Spleen (tissue), 11 donors: ENCODE measurements at regions not wholly inside any gene's neighbourhood (a gene's known extent, or its start where the extent isn't known, plus 50 kb on each side); places are given as distances from the start of the nearest gene placed in this dataset.

Experiments used
- DNase-seq: peaks from one replicate; pipeline ENCODE4 v3.0.0-alpha.2; 2020
- H3K27ac ChIP-seq, 8 donors: fragments of 200-600 bp; sonication (generic) in 7 of 8; 1 replicate in 4 of 8; 2 replicates in 4 of 8; pipeline versions ENCODE4 v1.5.0 to v1.8.0; 2016 to 2021; ENCODE audit warnings: inconsistent platforms in 4 of 8, mild to moderate bottlenecking in 4 of 8, moderate library complexity in 1 of 8
- H3K27me3 ChIP-seq, 7 donors: fragments of 200-600 bp; sonication (generic) in 6 of 7; replicated peaks in 1 of 7; 1 replicate in 4 of 7; 2 replicates in 3 of 7; pipeline versions ENCODE4 v1.5.0 to v1.8.0; 2016 to 2021; ENCODE audit warnings: inconsistent platforms in 3 of 7, mild to moderate bottlenecking in 1 of 7
- H3K36me3 ChIP-seq, 6 donors: fragments of 200-600 bp; sonication (generic) in 5 of 6; 1 replicate in 4 of 6; 2 replicates in 2 of 6; pipeline versions ENCODE4 v1.5.0 to v1.8.0; 2016 to 2021; ENCODE audit warnings: inconsistent platforms in 2 of 6
- H3K4me1 ChIP-seq, 6 donors: fragments of 200-600 bp; sonication (generic) in 5 of 6; 1 replicate in 3 of 6; 2 replicates in 3 of 6; pipeline versions ENCODE4 v1.5.0 to v1.8.0; 2016 to 2021; ENCODE audit warnings: inconsistent platforms in 3 of 6
- H3K4me3 ChIP-seq, 8 donors: fragments of 200-600 bp; sonication (generic) in 7 of 8; 1 replicate in 4 of 8; 2 replicates in 4 of 8; pipeline versions ENCODE4 v1.5.0 to v1.8.0; 2016 to 2021; ENCODE audit warnings: inconsistent platforms in 4 of 8, mild to moderate bottlenecking in 4 of 8, moderate library complexity in 2 of 8
- H3K9me3 ChIP-seq, 8 donors: fragments of 200-600 bp; sonication (generic) in 7 of 8; 1 replicate in 4 of 8; 2 replicates in 4 of 8; pipeline versions ENCODE4 v1.5.0 to v1.8.0; 2016 to 2021; ENCODE audit warnings: inconsistent platforms in 4 of 8
- POLR2A ChIP-seq, 3 donors: fragments of 450-650 bp; IDR thresholded peaks; one replicate each; pipeline ENCODE4 v1.5.1; 2017; ENCODE audit warnings: antibody characterized with exemption in 3 of 3, mild to moderate bottlenecking in 1 of 3
- POLR2AphosphoS5 ChIP-seq, 3 donors: sonication (generic); formaldehyde crosslinking; IDR thresholded peaks; one replicate each; pipeline ENCODE4 v1.5.1; 2017; ENCODE audit warnings: antibody characterized with exemption in 3 of 3
- WGBS, 5 donors: extraction: QIAGEN DNeasy Blood & Tissue Kit in 3 of 5; methylation state at CpG; one replicate each; pipeline versions ENCODE4 v1.1.5 to v1.1.7; 2013 to 2018; 5-methylcytosine and 5-hydroxymethylcytosine counted together
- intact Hi-C: fragments of 100-400 bp; cut with DNase I; formaldehyde crosslinking; loops from one replicate; pipeline ENCODE4 v1.15.0; 2023; ENCODE audit warnings: low total_unique reads
- TF ChIP-seq, protein P1 (sequence below), 11 experiments: fragments of 200-600 bp in 7 of 11; fragments of 450-650 bp in 4 of 11; sonication (generic) in 4 of 11; IDR thresholded peaks in 8 of 11; conservative IDR thresholded peaks in 3 of 11; 1 replicate in 7 of 11; 2 replicates in 4 of 11; pipeline versions ENCODE4 v1.4.0 to v1.8.0; 2016 to 2021; ENCODE audit warnings: antibody characterized with exemption in 11 of 11, inconsistent platforms in 4 of 11, mild to moderate bottlenecking in 1 of 11
- donor health status: healthy with polysubstance abuse.
- donor health status: DM: no; HTN: no; CAD: no; lungs with moderate emphysema.
- donor health status: DM: no; HTN: no; CAD: no.
- donor health status: Bipolar disorder and iron deficiency.
- donor health status: healthy.
- donor health status: DM: no; HTN: no; CAD: no.
- donor health status: DM: yes; HTN: yes; CAD: no.

DNA sequence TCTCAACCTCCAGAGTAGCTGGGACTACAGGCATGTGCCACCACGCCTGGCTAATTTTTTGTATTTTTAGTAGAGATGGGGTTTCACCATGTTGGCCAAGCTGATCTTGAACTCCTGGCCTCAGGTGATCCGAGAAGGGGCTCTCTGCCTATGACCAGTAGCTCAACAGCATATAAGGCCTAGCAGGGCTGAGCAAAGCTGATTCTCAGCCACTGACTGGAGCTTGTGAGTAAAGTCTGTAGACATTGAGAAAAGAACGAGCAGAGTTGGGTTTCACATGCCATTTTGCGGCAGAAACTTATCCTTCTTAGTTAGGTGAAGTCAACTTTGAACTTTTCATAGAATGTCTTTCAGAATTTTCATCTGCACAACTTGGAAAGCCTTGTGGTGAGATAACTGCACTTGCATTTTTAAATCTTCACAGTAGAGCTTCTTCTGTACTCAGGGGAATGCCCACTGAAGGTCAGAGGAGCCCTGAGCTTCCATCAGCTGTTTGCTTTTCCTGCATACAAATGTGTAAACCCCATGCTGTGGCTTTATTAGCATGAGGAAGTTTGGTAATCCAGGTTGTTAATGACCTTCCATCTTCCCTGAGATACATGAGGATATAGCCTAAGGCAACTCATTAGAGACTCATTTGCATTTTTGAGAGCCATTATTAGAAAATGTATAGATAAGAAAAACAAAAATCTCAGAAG is 602.4 kb downstream of the METTL4 start:
- WGBS, 5 donors, result 79 to 88% (median 84%) methylated on average over 4 of the region's 4 CpGs
- TF ChIP-seq POLR2A (IDR thresholded peaks at IDR 0.05) (no peak), POLR2AphosphoS5 (IDR thresholded peaks at IDR 0.05) (no peak)
- TF ChIP-seq, protein P1, sequence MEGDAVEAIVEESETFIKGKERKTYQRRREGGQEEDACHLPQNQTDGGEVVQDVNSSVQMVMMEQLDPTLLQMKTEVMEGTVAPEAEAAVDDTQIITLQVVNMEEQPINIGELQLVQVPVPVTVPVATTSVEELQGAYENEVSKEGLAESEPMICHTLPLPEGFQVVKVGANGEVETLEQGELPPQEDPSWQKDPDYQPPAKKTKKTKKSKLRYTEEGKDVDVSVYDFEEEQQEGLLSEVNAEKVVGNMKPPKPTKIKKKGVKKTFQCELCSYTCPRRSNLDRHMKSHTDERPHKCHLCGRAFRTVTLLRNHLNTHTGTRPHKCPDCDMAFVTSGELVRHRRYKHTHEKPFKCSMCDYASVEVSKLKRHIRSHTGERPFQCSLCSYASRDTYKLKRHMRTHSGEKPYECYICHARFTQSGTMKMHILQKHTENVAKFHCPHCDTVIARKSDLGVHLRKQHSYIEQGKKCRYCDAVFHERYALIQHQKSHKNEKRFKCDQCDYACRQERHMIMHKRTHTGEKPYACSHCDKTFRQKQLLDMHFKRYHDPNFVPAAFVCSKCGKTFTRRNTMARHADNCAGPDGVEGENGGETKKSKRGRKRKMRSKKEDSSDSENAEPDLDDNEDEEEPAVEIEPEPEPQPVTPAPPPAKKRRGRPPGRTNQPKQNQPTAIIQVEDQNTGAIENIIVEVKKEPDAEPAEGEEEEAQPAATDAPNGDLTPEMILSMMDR (IDR thresholded peaks at IDR 0.05 in 8 of 11, conservative IDR thresholded peaks at IDR 0.05 in 3 of 11), result no peak
- intact Hi-C loops, result no loop called here
- H3K36me3 ChIP-seq, result no peaks in the 10 kb centered on the region
- H3K27me3 ChIP-seq, result no peaks in the 10 kb centered on the region
- H3K4me3 ChIP-seq, result no peak overlapping the region
- no peak for DNase-seq
- no peak overlapping the region for H3K27ac ChIP-seq
- H3K4me1 ChIP-seq, result no peaks in the 10 kb centered on the region
- H3K9me3 ChIP-seq, result no peaks in the 10 kb centered on the region

DNA sequence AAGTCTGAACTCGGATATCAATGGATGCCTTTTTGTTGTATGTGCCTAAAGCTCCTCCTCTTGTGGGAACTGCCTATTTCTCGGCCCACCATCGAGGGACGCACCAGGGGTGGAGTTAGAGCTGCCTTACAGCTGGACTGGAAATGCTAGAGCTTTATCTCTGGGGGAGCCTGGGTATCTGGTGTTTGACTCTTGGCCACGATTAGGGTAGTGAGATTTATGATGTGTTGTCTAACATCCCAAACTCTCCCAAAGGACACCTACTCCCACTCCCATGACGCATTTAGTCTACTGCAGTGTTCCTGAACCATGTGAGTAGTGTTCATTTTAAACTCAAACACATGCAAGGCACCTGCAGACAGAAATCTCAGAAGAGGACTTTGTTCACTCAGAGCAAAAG is 594.8 kb downstream of the METTL4 start:
- H3K4me1 ChIP-seq, result no peaks in the 10 kb centered on the region
- H3K9me3 ChIP-seq, result peaks cover 0 to 18% (median 11%) of the 10 kb centered on the region in 8 donors
- H3K4me3 ChIP-seq, result no peak overlapping the region
- intact Hi-C loops, result no loop called here
- H3K27me3 ChIP-seq, result no peaks in the 10 kb centered on the region
- no peak for DNase-seq
- TF ChIP-seq, protein P1 (IDR thresholded peaks at IDR 0.05 in 8 of 11, conservative IDR thresholded peaks at IDR 0.05 in 3 of 11), result no peak
- no peak for TF ChIP-seq POLR2AphosphoS5 (IDR thresholded peaks at IDR 0.05)
- TF ChIP-seq POLR2A (IDR thresholded peaks at IDR 0.05), result no peak
- H3K27ac ChIP-seq, result no peak overlapping the region
- no peaks in the 10 kb centered on the region for H3K36me3 ChIP-seq
- 37 to 83% (median 67%) methylated on average over 6 of the region's 6 CpGs for WGBS, 5 donors

DNA sequence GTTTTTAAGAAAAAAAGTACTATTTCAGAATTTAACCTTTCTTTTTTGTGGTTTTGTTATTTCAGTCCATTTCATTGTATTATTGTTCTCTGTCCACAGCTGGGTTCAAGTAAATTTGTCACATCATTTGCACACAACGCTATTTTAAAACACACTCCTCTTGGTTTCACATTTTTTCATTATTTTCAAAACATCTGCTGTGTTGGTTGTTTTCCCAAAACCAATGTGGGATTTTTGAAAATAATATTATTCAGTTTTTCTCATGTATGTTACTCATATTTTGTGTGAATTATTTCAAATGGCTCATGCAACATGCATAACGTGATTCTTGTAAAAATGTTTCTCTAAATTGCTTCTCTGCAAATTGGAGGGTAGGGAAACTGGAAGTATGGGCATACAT is 589.2 kb downstream of the METTL4 start:
- Histone ChIP-seq H3K4me3 (no peak overlapping the region), H3K36me3 (no peaks in the 10 kb centered on the region), H3K27me3 (no peaks in the 10 kb centered on the region), H3K27ac (no peak overlapping the region), H3K4me1 (no peaks in the 10 kb centered on the region), H3K9me3 (peaks cover 0 to 18% (median 11%) of the 10 kb centered on the region in 8 donors)
- no peak for DNase-seq
- intact Hi-C loops, result no loop called here
- WGBS, 5 donors, result 73 to 90% (median 74%) methylated on average over 2 of the region's 2 CpGs
- no peak for TF ChIP-seq POLR2A (IDR thresholded peaks at IDR 0.05)
- TF ChIP-seq POLR2AphosphoS5 (IDR thresholded peaks at IDR 0.05), result no peak
- TF ChIP-seq, protein P1 (IDR thresholded peaks at IDR 0.05 in 8 of 11, conservative IDR thresholded peaks at IDR 0.05 in 3 of 11), result no peak

DNA sequence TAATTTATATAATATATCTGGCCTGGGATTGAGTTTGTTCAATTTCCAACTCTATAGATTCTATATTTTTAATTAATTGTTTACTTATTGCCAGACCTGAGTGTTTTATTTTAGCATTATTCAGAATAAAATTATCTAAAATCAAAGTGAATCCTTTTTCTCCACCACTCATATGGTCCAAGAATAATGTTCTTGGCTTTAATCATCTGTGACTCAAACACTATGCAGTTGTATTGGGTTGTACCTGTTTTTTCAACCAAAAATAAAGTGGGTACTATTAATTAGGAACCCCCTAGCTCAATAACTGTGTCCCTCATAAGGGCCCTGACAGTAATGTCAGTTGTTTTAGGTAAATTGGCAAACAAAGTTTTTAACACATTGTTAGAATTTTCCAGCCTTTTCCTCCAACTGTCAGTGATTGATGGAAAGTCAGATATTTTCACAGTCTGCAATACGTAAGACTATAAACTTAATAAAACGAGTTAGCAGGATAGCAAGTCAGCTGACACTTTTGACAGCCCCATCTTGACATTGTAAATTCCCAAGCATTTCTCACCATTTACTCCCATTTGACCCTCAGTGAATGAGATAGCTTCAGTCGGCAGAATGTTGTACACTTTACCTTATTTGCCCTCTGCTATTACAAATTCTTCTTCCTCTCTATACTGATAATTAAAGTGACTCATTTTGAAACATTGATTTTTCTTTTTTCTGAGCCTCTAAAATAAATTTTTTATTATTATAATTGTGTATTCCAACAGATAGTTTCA is 587.4 kb downstream of the METTL4 start:
- no peak overlapping the region for H3K4me3 ChIP-seq
- 46 to 69% (median 66%) methylated on average over 3 of the region's 3 CpGs for WGBS, 5 donors

More for the DNA sequence above, 587.4 kb downstream of the METTL4 start:
- DNase-seq, result no peak
- intact Hi-C loops, result no loop called here
- H3K27ac ChIP-seq, result no peak overlapping the region
- peaks cover 0 to 17% (median 11%) of the 10 kb centered on the region in 8 donors for H3K9me3 ChIP-seq
- no peaks in the 10 kb centered on the region for H3K4me1 ChIP-seq
- H3K27me3 ChIP-seq, result no peaks in the 10 kb centered on the region
- TF ChIP-seq POLR2AphosphoS5 (IDR thresholded peaks at IDR 0.05), result no peak
- TF ChIP-seq POLR2A (IDR thresholded peaks at IDR 0.05), result no peak
- TF ChIP-seq, protein P1 (IDR thresholded peaks at IDR 0.05 in 8 of 11, conservative IDR thresholded peaks at IDR 0.05 in 3 of 11), result no peak
- H3K36me3 ChIP-seq, result no peaks in the 10 kb centered on the region
